Progenitor cell of endocrine pancreas (in vitro differentiated cells): ENCODE measurements at regions not wholly inside any gene's neighbourhood (a gene's known extent, or its start where the extent isn't known, plus 50 kb on each side); places are given as distances from the start of the nearest gene placed in this dataset.

Experiments used
- DNase-seq: peaks from one replicate; pipeline ENCODE4 v3.0.0; 2021; ENCODE audit warnings: low spot score; ENCODE audit not compliant: unreplicated experiment
- H3K27ac Mint-ChIP-seq: 2 replicates; pipeline ENCODE4 v1.8.0; 2021; ENCODE audit warnings: mild to moderate bottlenecking, moderate library complexity, mixed read lengths
- H3K27me3 Mint-ChIP-seq: 2 replicates; pipeline ENCODE4 v1.8.0; 2021; ENCODE audit warnings: mixed read lengths
- H3K36me3 Mint-ChIP-seq: 2 replicates; pipeline ENCODE4 v1.8.0; 2022; ENCODE audit warnings: mixed read lengths; ENCODE audit not compliant: insufficient read depth
- H3K4me1 Mint-ChIP-seq: 2 replicates; pipeline ENCODE4 v1.8.0; 2021; ENCODE audit warnings: low read depth, mixed read lengths
- H3K4me3 Mint-ChIP-seq: 2 replicates; pipeline ENCODE4 v1.8.0; 2021; ENCODE audit warnings: low read depth, mild to moderate bottlenecking, moderate library complexity, mixed read lengths
- H3K9me3 Mint-ChIP-seq: 2 replicates; pipeline ENCODE4 v1.8.0; 2021; ENCODE audit warnings: low read depth, mixed read lengths
- TF ChIP-seq, protein P1 (sequence below): fragments of 200-600 bp; sonication (generic); IDR thresholded peaks from one replicate; pipeline ENCODE4 v1.5.0; 2021; ENCODE audit warnings: antibody characterized with exemption, mild to moderate bottlenecking; ENCODE audit not compliant: unreplicated experiment

- peaks cover 3% of the 10 kb centered on the region for H3K36me3 Mint-ChIP-seq
- peaks cover 8% of the 10 kb centered on the region for H3K27me3 Mint-ChIP-seq
- no peak for DNase-seq
- TF ChIP-seq, protein P1, sequence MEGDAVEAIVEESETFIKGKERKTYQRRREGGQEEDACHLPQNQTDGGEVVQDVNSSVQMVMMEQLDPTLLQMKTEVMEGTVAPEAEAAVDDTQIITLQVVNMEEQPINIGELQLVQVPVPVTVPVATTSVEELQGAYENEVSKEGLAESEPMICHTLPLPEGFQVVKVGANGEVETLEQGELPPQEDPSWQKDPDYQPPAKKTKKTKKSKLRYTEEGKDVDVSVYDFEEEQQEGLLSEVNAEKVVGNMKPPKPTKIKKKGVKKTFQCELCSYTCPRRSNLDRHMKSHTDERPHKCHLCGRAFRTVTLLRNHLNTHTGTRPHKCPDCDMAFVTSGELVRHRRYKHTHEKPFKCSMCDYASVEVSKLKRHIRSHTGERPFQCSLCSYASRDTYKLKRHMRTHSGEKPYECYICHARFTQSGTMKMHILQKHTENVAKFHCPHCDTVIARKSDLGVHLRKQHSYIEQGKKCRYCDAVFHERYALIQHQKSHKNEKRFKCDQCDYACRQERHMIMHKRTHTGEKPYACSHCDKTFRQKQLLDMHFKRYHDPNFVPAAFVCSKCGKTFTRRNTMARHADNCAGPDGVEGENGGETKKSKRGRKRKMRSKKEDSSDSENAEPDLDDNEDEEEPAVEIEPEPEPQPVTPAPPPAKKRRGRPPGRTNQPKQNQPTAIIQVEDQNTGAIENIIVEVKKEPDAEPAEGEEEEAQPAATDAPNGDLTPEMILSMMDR = no peak
- H3K4me3 Mint-ChIP-seq = no peak overlapping the region
- H3K9me3 Mint-ChIP-seq = peaks cover 5% of the 10 kb centered on the region
- H3K4me1 Mint-ChIP-seq = peaks cover 1% of the 10 kb centered on the region
- H3K27ac Mint-ChIP-seq = no peak overlapping the region
Measured at GRCh38 chr1:25110485-25110884, 121.8 kb downstream of the SYF2 start.

DNA sequence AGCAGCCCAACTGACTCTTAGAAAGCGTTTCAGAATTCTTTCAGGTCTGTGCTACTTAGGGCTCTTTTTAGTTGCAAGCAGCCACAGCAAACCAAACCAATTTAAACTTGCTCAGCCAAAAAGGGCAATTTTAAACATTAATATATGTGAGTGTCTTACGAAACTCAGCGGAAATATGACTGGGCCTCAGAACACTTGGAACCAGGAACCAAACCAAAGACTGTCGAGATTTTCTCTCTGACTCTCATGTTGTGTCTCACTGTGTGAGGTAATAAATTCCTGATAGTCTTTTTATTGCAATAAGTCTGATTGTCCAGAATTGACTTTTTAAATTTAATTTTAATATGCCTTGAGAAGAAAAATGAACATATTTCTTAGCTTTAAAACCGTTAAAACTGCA is 122.3 kb downstream of the SYF2 start:
- DNase-seq = no peak
- peaks cover 3% of the 10 kb centered on the region for H3K36me3 Mint-ChIP-seq
- H3K27ac Mint-ChIP-seq = no peak overlapping the region
- H3K4me1 Mint-ChIP-seq = peaks cover 1% of the 10 kb centered on the region
- H3K4me3 Mint-ChIP-seq = no peak overlapping the region
- TF ChIP-seq, protein P1 = no peak
- H3K9me3 Mint-ChIP-seq = peaks cover 5% of the 10 kb centered on the region
- H3K27me3 Mint-ChIP-seq = peaks cover 8% of the 10 kb centered on the region

GRCh38 chr1:25109531-25109951 is 122.8 kb downstream of the SYF2 start:
- TF ChIP-seq, protein P1 = no peak
- H3K9me3 Mint-ChIP-seq = peaks cover 5% of the 10 kb centered on the region
- peaks cover 1% of the 10 kb centered on the region for H3K4me1 Mint-ChIP-seq
- H3K4me3 Mint-ChIP-seq = no peak overlapping the region
- H3K36me3 Mint-ChIP-seq = peaks cover 3% of the 10 kb centered on the region
- H3K27ac Mint-ChIP-seq = no peak overlapping the region
- no peak for DNase-seq
- peaks cover 7% of the 10 kb centered on the region for H3K27me3 Mint-ChIP-seq

DNA sequence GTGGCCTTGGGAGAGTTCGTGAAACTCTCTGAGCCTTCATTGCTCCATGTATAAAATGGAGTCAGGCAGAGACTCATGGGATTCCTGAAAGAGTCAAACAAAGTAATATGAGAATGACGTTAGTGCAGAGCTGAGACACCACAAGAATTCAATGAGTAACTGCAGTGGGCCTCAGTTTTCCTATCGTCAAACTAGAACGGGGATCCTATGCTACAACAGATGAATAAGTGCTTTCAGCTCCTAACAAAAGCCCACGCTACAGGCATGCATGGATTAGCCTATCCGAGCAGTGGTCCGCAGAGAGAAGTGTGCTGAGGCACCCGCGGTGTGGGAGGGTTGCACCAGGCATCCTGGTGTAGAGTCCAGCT is 124.7 kb downstream of the SYF2 start:
- Mint-ChIP-seq H3K4me3 (no peak overlapping the region), H3K36me3 (peaks cover 3% of the 10 kb centered on the region), H3K27ac (no peak overlapping the region), H3K27me3 (peaks cover 14% of the 10 kb centered on the region), H3K4me1 (peaks cover 1% of the 10 kb centered on the region), H3K9me3 (peaks cover 5% of the 10 kb centered on the region)
- TF ChIP-seq, protein P1 = no peak
- DNase-seq = no peak

DNA sequence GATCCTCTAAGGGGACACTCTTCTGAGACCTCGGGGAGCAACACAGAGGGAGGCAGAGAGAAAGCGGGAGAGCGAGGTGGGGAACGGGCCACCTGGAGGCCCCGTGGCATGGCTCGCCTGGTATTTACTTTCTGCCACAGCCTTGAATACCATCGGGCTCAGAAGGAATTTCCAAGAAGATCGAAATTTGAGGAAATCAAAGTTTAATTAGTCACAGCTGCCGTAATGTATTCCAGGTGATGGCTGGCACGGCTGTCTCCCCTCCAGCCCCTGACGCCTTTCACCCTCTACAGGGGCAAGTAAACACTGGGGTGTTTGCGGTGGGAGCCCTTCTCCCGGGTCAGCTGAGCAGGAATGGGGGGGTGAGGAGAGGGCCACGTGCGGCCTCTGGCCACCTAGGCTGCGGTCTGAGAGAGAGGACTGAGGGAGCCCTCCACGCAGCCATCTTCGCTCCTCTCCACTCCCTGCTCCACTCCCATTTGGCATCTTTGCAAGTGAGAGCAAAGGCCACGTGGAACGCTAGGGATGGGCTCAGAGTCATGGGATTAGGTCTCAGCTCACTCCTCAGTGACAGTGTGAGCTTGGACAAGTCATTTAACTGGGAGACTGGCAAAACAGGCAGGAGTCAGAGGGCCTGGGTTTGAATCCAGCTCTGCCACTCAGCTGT is 125.2 kb downstream of the SYF2 start:
- Mint-ChIP-seq H3K9me3 (peaks cover 5% of the 10 kb centered on the region), H3K4me3 (no peak overlapping the region), H3K36me3 (peaks cover 3% of the 10 kb centered on the region), H3K27me3 (peaks cover 17% of the 10 kb centered on the region), H3K4me1 (peaks cover 1% of the 10 kb centered on the region), H3K27ac (no peak overlapping the region)
- TF ChIP-seq, protein P1 = no peak
- no peak for DNase-seq
